ENCODE measurements at regions not wholly inside any gene's neighbourhood (a gene's known extent, or its start where the extent isn't known, plus 50 kb on each side); places are given as distances from the start of the nearest gene placed in this dataset.

DNA sequence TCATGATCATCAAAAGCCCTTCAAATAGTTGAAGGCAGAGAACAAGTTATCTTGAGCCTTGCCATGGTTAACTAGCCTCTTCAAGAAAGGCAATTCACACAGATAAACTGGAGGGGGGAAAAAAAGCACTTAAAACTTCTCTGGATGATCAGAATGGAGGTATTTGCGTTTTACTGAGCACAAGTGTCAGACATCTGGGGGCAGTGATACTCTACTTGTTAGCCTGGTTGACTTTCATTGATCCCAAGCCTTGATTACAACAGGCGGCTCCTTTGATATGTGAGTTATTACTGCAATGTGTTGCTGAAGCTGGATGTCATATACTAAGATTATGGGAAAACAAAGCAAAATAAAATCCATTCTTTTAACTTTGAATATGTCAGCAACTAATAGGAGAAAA, 155.0 kb upstream of the HS3ST3A1 start:
- H2AFZ ChIP-seq (ENCODE audit: low read depth, low read length) = no peak overlapping the region
- TF ChIP-seq POLR2AphosphoS5 (IDR thresholded peaks at IDR 0.05) (no peak), EP300 (conservative IDR thresholded peaks at IDR 0.05; ENCODE audit: poor library complexity, severe bottlenecking) (no peak), TAF1 (IDR thresholded peaks at IDR 0.05; ENCODE audit: low read depth) (no peak)

DNA sequence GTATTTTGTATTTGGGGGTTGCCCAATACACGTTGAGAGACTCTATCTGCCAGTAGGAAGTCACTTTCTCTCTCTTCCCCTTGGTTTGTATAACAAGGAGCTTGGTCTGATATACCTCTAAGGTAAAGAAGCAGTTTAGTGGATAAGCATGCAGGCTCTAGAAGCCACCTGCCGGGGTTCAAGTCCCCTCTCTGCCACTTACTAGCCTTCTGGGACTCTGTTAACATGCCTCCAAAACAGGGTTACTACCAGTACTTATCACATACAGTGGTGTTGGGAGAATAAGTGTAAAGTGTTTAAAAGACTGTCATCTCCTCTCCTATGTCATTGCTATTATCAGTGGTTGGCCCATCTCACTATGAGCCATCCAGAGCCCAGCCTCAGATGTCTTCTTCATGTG, 156.1 kb upstream of the HS3ST3A1 start:
- H3K4me2 ChIP-seq (ENCODE audit: low read length) = no peak overlapping the region
- no peaks in the 10 kb centered on the region for H3K9me3 ChIP-seq (ENCODE audit: low read length)
- H3K36me3 ChIP-seq (ENCODE audit: insufficient read depth, low read length) = no peaks in the 10 kb centered on the region
- H3K4me3 ChIP-seq (ENCODE audit: low read length) = no peak overlapping the region
- no peak overlapping the region for H2AFZ ChIP-seq (ENCODE audit: low read depth, low read length)
- no peaks in the 10 kb centered on the region for H3K9me2 ChIP-seq (ENCODE audit: insufficient read depth, low read length)
- no peaks in the 10 kb centered on the region for H4K20me1 ChIP-seq (ENCODE audit: insufficient read depth)
- no peak overlapping the region for H3K27ac ChIP-seq (ENCODE audit: low read length)
- TF ChIP-seq POLR2AphosphoS5 (IDR thresholded peaks at IDR 0.05) (no peak), EZH2 (IDR thresholded peaks at IDR 0.05; ENCODE audit: borderline replicate concordance, insufficient read depth, low read length, poor library complexity, severe bottlenecking) (no peak), RAD21 (conservative IDR thresholded peaks at IDR 0.05) (no peak), SMC3 (conservative IDR thresholded peaks at IDR 0.05; ENCODE audit: poor library complexity) (no peak), EP300 (conservative IDR thresholded peaks at IDR 0.05; ENCODE audit: poor library complexity, severe bottlenecking) (no peak)
- TF ChIP-seq, protein P1, sequence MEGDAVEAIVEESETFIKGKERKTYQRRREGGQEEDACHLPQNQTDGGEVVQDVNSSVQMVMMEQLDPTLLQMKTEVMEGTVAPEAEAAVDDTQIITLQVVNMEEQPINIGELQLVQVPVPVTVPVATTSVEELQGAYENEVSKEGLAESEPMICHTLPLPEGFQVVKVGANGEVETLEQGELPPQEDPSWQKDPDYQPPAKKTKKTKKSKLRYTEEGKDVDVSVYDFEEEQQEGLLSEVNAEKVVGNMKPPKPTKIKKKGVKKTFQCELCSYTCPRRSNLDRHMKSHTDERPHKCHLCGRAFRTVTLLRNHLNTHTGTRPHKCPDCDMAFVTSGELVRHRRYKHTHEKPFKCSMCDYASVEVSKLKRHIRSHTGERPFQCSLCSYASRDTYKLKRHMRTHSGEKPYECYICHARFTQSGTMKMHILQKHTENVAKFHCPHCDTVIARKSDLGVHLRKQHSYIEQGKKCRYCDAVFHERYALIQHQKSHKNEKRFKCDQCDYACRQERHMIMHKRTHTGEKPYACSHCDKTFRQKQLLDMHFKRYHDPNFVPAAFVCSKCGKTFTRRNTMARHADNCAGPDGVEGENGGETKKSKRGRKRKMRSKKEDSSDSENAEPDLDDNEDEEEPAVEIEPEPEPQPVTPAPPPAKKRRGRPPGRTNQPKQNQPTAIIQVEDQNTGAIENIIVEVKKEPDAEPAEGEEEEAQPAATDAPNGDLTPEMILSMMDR (IDR thresholded peaks at IDR 0.05; ENCODE audit: poor library complexity, severe bottlenecking) = no peak
- H3F3A ChIP-seq (ENCODE audit: insufficient read depth, low read length, poor library complexity, severe bottlenecking) = no peaks in the 10 kb centered on the region
- no peaks in the 10 kb centered on the region for H3K79me2 ChIP-seq (replicated peaks; ENCODE audit: insufficient read depth, low read length)
- H3K27me3 ChIP-seq (ENCODE audit: insufficient read depth, low read depth, low read length) = no peaks in the 10 kb centered on the region
- H3K9ac ChIP-seq (ENCODE audit: low read length) = no peak overlapping the region

More for the DNA sequence above, 155.0 kb upstream of the HS3ST3A1 start:
- Histone ChIP-seq H3K4me2 (ENCODE audit: low read length) (no peak overlapping the region), H3K4me3 (ENCODE audit: low read length) (no peak overlapping the region), H3K27ac (ENCODE audit: low read length) (no peak overlapping the region), H3K36me3 (ENCODE audit: insufficient read depth, low read length) (no peaks in the 10 kb centered on the region), H4K20me1 (ENCODE audit: insufficient read depth) (no peaks in the 10 kb centered on the region), H3K9me3 (ENCODE audit: low read length) (no peaks in the 10 kb centered on the region), H3K27me3 (ENCODE audit: insufficient read depth, low read depth, low read length) (no peaks in the 10 kb centered on the region), H3K79me2 (replicated peaks; ENCODE audit: insufficient read depth, low read length) (no peaks in the 10 kb centered on the region), H3K9ac (ENCODE audit: low read length) (no peak overlapping the region), H3F3A (ENCODE audit: insufficient read depth, low read length, poor library complexity, severe bottlenecking) (no peaks in the 10 kb centered on the region), H3K9me2 (ENCODE audit: insufficient read depth, low read length) (no peaks in the 10 kb centered on the region)

DNA sequence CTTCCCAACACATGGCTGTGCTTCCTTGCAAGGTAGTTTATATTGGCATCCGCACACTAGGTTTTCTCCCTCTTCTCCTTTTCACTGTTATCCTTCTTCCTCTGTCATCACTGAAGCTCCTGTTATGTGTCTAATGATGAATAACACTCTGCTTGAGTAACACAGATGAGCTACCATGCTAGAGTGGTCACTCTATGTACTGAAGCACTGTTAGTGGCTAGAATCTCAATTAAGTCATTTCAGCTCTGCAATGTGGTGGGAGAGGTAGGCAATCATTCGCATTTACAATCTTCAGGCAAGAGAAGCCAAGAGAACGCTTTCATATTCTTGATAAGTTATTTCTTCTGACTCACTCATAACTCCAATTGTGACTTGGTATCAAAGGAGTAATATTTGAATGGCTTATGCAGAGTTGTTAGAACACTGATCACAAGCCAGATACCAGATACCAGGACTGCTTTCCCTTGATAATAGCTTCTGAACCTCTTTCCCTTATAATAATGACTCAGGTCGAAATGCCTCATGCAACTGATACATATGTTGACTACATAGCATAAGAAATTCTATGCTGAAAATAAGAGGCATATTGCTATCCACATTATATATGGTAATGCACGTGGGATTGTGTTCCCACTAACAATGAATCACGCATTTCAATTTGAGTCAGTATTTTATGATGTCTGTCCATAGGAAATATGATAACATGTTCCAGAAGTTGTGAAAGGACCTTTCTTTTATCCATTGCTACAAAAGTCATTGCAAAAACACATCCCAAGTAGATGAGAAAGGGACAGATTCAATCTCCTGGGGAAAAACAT, 158.0 kb upstream of the HS3ST3A1 start:
- no peaks in the 10 kb centered on the region for H3K79me2 ChIP-seq (replicated peaks; ENCODE audit: insufficient read depth, low read length)
- no peaks in the 10 kb centered on the region for H3F3A ChIP-seq (ENCODE audit: insufficient read depth, low read length, poor library complexity, severe bottlenecking)
- TF ChIP-seq, protein P1 (IDR thresholded peaks at IDR 0.05; ENCODE audit: poor library complexity, severe bottlenecking) = no peak
- TF ChIP-seq SMC3 (conservative IDR thresholded peaks at IDR 0.05; ENCODE audit: poor library complexity) (no peak), EP300 (conservative IDR thresholded peaks at IDR 0.05; ENCODE audit: poor library complexity, severe bottlenecking) (no peak), MXI1 (conservative IDR thresholded peaks at IDR 0.05; ENCODE audit: poor library complexity, severe bottlenecking) (no peak), TAF1 (IDR thresholded peaks at IDR 0.05; ENCODE audit: low read depth) (no peak), POLR2AphosphoS5 (IDR thresholded peaks at IDR 0.05) (no peak), EZH2 (IDR thresholded peaks at IDR 0.05; ENCODE audit: borderline replicate concordance, insufficient read depth, low read length, poor library complexity, severe bottlenecking) (no peak), RAD21 (conservative IDR thresholded peaks at IDR 0.05) (no peak)
- TF ChIP-seq, protein P2, sequence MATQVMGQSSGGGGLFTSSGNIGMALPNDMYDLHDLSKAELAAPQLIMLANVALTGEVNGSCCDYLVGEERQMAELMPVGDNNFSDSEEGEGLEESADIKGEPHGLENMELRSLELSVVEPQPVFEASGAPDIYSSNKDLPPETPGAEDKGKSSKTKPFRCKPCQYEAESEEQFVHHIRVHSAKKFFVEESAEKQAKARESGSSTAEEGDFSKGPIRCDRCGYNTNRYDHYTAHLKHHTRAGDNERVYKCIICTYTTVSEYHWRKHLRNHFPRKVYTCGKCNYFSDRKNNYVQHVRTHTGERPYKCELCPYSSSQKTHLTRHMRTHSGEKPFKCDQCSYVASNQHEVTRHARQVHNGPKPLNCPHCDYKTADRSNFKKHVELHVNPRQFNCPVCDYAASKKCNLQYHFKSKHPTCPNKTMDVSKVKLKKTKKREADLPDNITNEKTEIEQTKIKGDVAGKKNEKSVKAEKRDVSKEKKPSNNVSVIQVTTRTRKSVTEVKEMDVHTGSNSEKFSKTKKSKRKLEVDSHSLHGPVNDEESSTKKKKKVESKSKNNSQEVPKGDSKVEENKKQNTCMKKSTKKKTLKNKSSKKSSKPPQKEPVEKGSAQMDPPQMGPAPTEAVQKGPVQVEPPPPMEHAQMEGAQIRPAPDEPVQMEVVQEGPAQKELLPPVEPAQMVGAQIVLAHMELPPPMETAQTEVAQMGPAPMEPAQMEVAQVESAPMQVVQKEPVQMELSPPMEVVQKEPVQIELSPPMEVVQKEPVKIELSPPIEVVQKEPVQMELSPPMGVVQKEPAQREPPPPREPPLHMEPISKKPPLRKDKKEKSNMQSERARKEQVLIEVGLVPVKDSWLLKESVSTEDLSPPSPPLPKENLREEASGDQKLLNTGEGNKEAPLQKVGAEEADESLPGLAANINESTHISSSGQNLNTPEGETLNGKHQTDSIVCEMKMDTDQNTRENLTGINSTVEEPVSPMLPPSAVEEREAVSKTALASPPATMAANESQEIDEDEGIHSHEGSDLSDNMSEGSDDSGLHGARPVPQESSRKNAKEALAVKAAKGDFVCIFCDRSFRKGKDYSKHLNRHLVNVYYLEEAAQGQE (IDR thresholded peaks at IDR 0.05; ENCODE audit: borderline replicate concordance) = no peak
- H3K4me3 ChIP-seq (ENCODE audit: low read length) = no peak overlapping the region
- H3K27me3 ChIP-seq (ENCODE audit: insufficient read depth, low read depth, low read length) = no peaks in the 10 kb centered on the region
- H4K20me1 ChIP-seq (ENCODE audit: insufficient read depth) = no peaks in the 10 kb centered on the region
- no peaks in the 10 kb centered on the region for H3K9me3 ChIP-seq (ENCODE audit: low read length)
- H3K36me3 ChIP-seq (ENCODE audit: insufficient read depth, low read length) = no peaks in the 10 kb centered on the region
- H3K4me2 ChIP-seq (ENCODE audit: low read length) = no peak overlapping the region
- H3K27ac ChIP-seq (ENCODE audit: low read length) = no peak overlapping the region
- no peak overlapping the region for H2AFZ ChIP-seq (ENCODE audit: low read depth, low read length)
- no peaks in the 10 kb centered on the region for H3K9me2 ChIP-seq (ENCODE audit: insufficient read depth, low read length)
- no peak overlapping the region for H3K9ac ChIP-seq (ENCODE audit: low read length)
